GM23338 (cell line): ENCODE measurements at regions not wholly inside any gene's neighbourhood (a gene's known extent, or its start where the extent isn't known, plus 50 kb on each side); places are given as distances from the start of the nearest gene placed in this dataset.

Experiments used
- ATAC-seq: fragments of 200-7000 bp; cut with Tn5 transposase; 3 replicates; pipeline ENCODE4 v1.9.1; 2020
- DNase-seq: peaks from one replicate; pipeline ENCODE4 v3.0.0-alpha.2; 2015; ENCODE audit warnings: low spot score
- H2AFZ ChIP-seq: fragments of 200-600 bp; sonication (generic); 2 replicates; pipeline ENCODE4 v1.8.0; 2016; ENCODE audit warnings: antibody characterized with exemption, mild to moderate bottlenecking, moderate library complexity
- H3F3A ChIP-seq: fragments of 200-600 bp; sonication (generic); replicated peaks from 2 replicates; pipeline ENCODE4 v1.8.0; 2017; ENCODE audit warnings: antibody characterized with exemption, mixed run types, low read depth
- H3K27ac ChIP-seq: fragments of 200-600 bp; sonication (generic); 2 replicates; pipeline ENCODE4 v1.6.1; 2016; ENCODE audit warnings: low read depth
- H3K27me3 ChIP-seq: fragments of 200-600 bp; sonication (generic); 2 replicates; pipeline ENCODE4 v1.8.0; 2016; ENCODE audit warnings: mild to moderate bottlenecking, mixed run types, moderate library complexity; ENCODE audit not compliant: insufficient read depth
- H3K36me3 ChIP-seq: fragments of 200-600 bp; sonication (generic); 2 replicates; pipeline ENCODE4 v1.8.0; 2016; ENCODE audit warnings: mild to moderate bottlenecking; ENCODE audit not compliant: insufficient read depth
- H3K4me1 ChIP-seq: fragments of 200-600 bp; sonication (generic); 2 replicates; pipeline ENCODE4 v1.8.0; 2016; ENCODE audit warnings: mild to moderate bottlenecking, moderate library complexity; ENCODE audit not compliant: insufficient read depth
- H3K4me2 ChIP-seq: fragments of 200-600 bp; sonication (generic); 2 replicates; pipeline ENCODE4 v1.7.1; 2017; ENCODE audit warnings: mixed run types
- H3K4me3 ChIP-seq: fragments of 200-600 bp; sonication (generic); 2 replicates; pipeline ENCODE4 v1.6.1; 2016; ENCODE audit warnings: mixed run types
- H3K79me2 ChIP-seq: fragments of 200-600 bp; sonication (generic); replicated peaks from 2 replicates; pipeline ENCODE4 v1.8.0; 2017; ENCODE audit warnings: mild to moderate bottlenecking; ENCODE audit not compliant: insufficient read depth
- H3K9me2 ChIP-seq: fragments of 200-600 bp; sonication (generic); 2 replicates; pipeline ENCODE4 v1.8.0; 2017; ENCODE audit not compliant: insufficient read depth
- H4K20me1 ChIP-seq: fragments of 200-600 bp; sonication (generic); replicated peaks from 2 replicates; pipeline ENCODE4 v1.8.0; 2017; ENCODE audit warnings: mild to moderate bottlenecking; ENCODE audit not compliant: insufficient read depth
- H3K27ac Mint-ChIP-seq: 2 replicates; pipeline ENCODE4 v1.8.0; 2020; ENCODE audit warnings: inconsistent platforms, mild to moderate bottlenecking, moderate library complexity, mixed read lengths
- H3K27me3 Mint-ChIP-seq: 3 replicates; pipeline ENCODE4 v1.8.0; 2022; ENCODE audit warnings: low read depth, mild to moderate bottlenecking, moderate library complexity, mixed read lengths, inconsistent platforms; ENCODE audit not compliant: insufficient read depth, poor library complexity
- H3K36me3 Mint-ChIP-seq: 3 replicates; pipeline ENCODE4 v1.8.0; 2021; ENCODE audit warnings: low read depth, mild to moderate bottlenecking, inconsistent platforms, moderate library complexity, mixed read lengths
- H3K4me1 Mint-ChIP-seq: 3 replicates; pipeline ENCODE4 v1.8.0; 2020; ENCODE audit warnings: mild to moderate bottlenecking, inconsistent platforms, mixed read lengths
- H3K4me3 Mint-ChIP-seq: 3 replicates; pipeline ENCODE4 v1.8.0; 2021; ENCODE audit warnings: moderate library complexity, mild to moderate bottlenecking, inconsistent platforms, mixed read lengths
- H3K9me3 Mint-ChIP-seq: 3 replicates; pipeline ENCODE4 v1.8.0; 2020; ENCODE audit warnings: moderate library complexity, mild to moderate bottlenecking, inconsistent platforms, mixed read lengths
- EZH2 ChIP-seq: fragments of 200-600 bp; sonication (generic); IDR thresholded peaks from one replicate; pipeline ENCODE4 v1.8.0; 2017; ENCODE audit warnings: antibody characterized with exemption, mild to moderate bottlenecking, low read depth; ENCODE audit not compliant: unreplicated experiment
- EZH2phosphoT487 ChIP-seq: fragments of 200-600 bp; sonication (generic); IDR thresholded peaks from one replicate; pipeline ENCODE4 v1.8.1; 2018; ENCODE audit warnings: antibody characterized with exemption; ENCODE audit not compliant: unreplicated experiment
- POLR2AphosphoS5 ChIP-seq: IDR thresholded peaks from 2 replicates; pipeline ENCODE4 v1.6.1; 2016; ENCODE audit warnings: antibody characterized with exemption, low read depth
- ZNF462 ChIP-seq: fragments of 250-450 bp; sonication (Bioruptor Pico); IDR thresholded peaks from 2 replicates; pipeline ENCODE4 v1.5.0; 2020; ENCODE audit warnings: mild to moderate bottlenecking, moderate library complexity

DNA sequence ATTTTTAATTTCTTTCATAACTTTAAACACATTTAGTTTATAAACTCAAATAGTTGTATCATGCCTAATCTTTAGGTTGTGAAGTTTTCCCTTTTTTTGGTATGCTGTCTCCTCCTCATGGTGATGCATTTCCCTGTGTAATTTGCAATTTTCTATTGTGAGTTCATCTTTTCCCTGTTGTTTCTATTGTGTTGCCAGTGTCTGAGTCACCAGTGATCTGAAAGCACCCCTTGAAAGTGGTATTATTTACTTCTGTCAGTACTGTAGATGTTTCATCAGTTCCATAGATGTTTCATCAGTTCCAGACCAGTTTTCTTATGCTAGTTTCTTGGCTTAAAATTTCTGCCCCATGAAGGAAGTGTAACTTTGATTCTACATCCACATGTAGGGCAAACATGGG is 80.6 kb downstream of the OXSM start (continued):
- no peak for TF ChIP-seq ZNF462 (CRISPR knock-in tag)

- no peaks in the 10 kb centered on the region for H3F3A ChIP-seq
- no peak for DNase-seq
- H4K20me1 ChIP-seq = no peaks in the 10 kb centered on the region
- H3K79me2 ChIP-seq = no peaks in the 10 kb centered on the region
- no peaks in the 10 kb centered on the region; the same call in 2 of the 3 replicates for H3K36me3 Mint-ChIP-seq
- H3K27me3 Mint-ChIP-seq = no peaks in the 10 kb centered on the region
- no peaks in the 10 kb centered on the region for H3K9me3 Mint-ChIP-seq
- H3K36me3 ChIP-seq = no peaks in the 10 kb centered on the region
- no peaks in the 10 kb centered on the region for H3K4me1 ChIP-seq
- no peak overlapping the region for H3K4me3 ChIP-seq
- H3K4me2 ChIP-seq = no peak overlapping the region
- ATAC-seq = no peak
- 0 out of 2 replicates have a peak, but pooled peaks cover 4% of the 10 kb centered on the region for H3K9me2 ChIP-seq
- H3K4me3 Mint-ChIP-seq = no peak overlapping the region
- H3K27ac ChIP-seq = no peak overlapping the region
- no peaks in the 10 kb centered on the region for H3K27me3 ChIP-seq
- no peak overlapping the region for H2AFZ ChIP-seq
- TF ChIP-seq EZH2phosphoT487 = no peak
- TF ChIP-seq EZH2 = no peak
- TF ChIP-seq POLR2AphosphoS5 = no peak
- H3K27ac Mint-ChIP-seq = no peak overlapping the region
- peaks cover 2% of the 10 kb centered on the region; the same call in 2 of the 3 replicates for H3K4me1 Mint-ChIP-seq
Measured at GRCh38 chr3:25872200-25872877, 82.4 kb downstream of the OXSM start.
